ENCODE measurements at regions not wholly inside any gene's neighbourhood (a gene's known extent, or its start where the extent isn't known, plus 50 kb on each side); places are given as distances from the start of the nearest gene placed in this dataset.
"Not testable (repeated sequence)": the region's sequence is repeated elsewhere in the genome, so short reads cannot be mapped to it uniquely, and the experiment has no call there.

- no peak overlapping the region for H3K4me3 Mint-ChIP-seq
- H3K27me3 Mint-ChIP-seq, result peaks cover 2% of the 10 kb centered on the region
- H3K36me3 Mint-ChIP-seq, result no peaks in the 10 kb centered on the region
- H3K4me1 Mint-ChIP-seq, result no peaks in the 10 kb centered on the region
- H3K27ac Mint-ChIP-seq, result no peak overlapping the region
- H3K9me3 Mint-ChIP-seq, result no peaks in the 10 kb centered on the region
Measured at GRCh38 chr2:48070415-48070814, 164.1 kb upstream of the FBXO11 start.

- Mint-ChIP-seq H3K27me3 (peaks cover 2% of the 10 kb centered on the region), H3K27ac (no peak overlapping the region), H3K4me1 (no peaks in the 10 kb centered on the region), H3K36me3 (no peaks in the 10 kb centered on the region), H3K4me3 (no peak overlapping the region), H3K9me3 (no peaks in the 10 kb centered on the region)
Measured at GRCh38 chr2:48072583-48072982, 166.3 kb upstream of the FBXO11 start.

- Mint-ChIP-seq H3K27ac (no peak overlapping the region), H3K27me3 (peaks cover 2% of the 10 kb centered on the region), H3K4me1 (no peaks in the 10 kb centered on the region), H3K9me3 (no peaks in the 10 kb centered on the region), H3K4me3 (no peak overlapping the region), H3K36me3 (no peaks in the 10 kb centered on the region)
Measured at GRCh38 chr2:48075631-48076030, 169.3 kb upstream of the FBXO11 start.

DNA sequence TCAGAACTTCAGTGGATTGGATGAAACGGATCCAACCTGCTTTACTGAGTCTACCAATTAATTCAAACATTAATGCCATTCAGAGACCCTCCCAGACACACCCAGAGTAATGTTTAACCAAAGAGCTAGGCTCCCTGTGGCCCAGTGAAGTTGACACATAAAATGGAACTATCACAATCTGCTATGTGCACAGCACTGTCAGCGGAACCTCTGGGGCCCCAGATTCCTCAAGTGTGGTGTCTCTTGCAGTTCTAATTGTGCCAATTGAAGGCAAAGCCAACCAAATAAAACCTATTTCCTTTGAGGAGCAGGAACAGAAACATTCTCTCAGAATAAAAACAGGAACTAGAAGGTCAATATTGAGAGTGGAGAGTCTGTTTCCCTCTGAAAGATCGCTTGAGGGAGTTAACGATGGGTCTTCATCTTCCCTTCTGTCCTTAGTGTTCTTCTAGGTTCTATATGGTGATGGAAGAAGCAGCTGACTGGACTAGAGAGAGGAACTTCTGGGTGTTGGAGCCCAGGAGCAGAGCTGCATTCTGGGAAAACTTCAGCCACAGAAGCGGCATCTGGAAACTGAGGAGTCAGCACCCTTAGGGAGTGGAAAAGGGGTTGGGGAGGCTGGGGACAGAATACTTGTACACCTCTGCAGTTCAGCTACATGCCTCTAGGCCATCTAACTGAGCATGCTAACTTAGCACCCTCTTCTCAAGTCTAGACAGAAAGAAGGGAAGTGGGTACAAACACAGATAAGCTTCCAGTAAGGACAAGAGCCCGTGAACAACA, 174.4 kb upstream of the FBXO11 start:
- H3K4me3 Mint-ChIP-seq, result no peak overlapping the region
- H3K4me1 Mint-ChIP-seq, result no peaks in the 10 kb centered on the region
- no peaks in the 10 kb centered on the region for H3K36me3 Mint-ChIP-seq
- H3K27ac Mint-ChIP-seq, result no peak overlapping the region
- H3K27me3 Mint-ChIP-seq, result no peaks in the 10 kb centered on the region
- H3K9me3 Mint-ChIP-seq, result no peaks in the 10 kb centered on the region

GRCh38 chr2:48081317-48081628, 175.0 kb upstream of the FBXO11 start:
- Mint-ChIP-seq H3K4me1 (no peaks in the 10 kb centered on the region), H3K9me3 (no peaks in the 10 kb centered on the region), H3K27me3 (no peaks in the 10 kb centered on the region), H3K27ac (no peak overlapping the region), H3K36me3 (no peaks in the 10 kb centered on the region), H3K4me3 (no peak overlapping the region)

GRCh38 chr2:48085888-48086287, 179.6 kb upstream of the FBXO11 start:
- Mint-ChIP-seq H3K9me3 (no peaks in the 10 kb centered on the region), H3K36me3 (no peaks in the 10 kb centered on the region), H3K4me1 (no peaks in the 10 kb centered on the region), H3K4me3 (no peak overlapping the region), H3K27ac (no peak overlapping the region), H3K27me3 (no peaks in the 10 kb centered on the region)

- H3K4me1 Mint-ChIP-seq, result no peaks in the 10 kb centered on the region
- no peaks in the 10 kb centered on the region for H3K36me3 Mint-ChIP-seq
- no peaks in the 10 kb centered on the region for H3K9me3 Mint-ChIP-seq
- H3K4me3 Mint-ChIP-seq, result no peak overlapping the region
- H3K27ac Mint-ChIP-seq, result no peak overlapping the region
- H3K27me3 Mint-ChIP-seq, result peaks cover 3% of the 10 kb centered on the region
Measured at GRCh38 chr2:48088994-48089393, 182.7 kb upstream of the FBXO11 start.

DNA sequence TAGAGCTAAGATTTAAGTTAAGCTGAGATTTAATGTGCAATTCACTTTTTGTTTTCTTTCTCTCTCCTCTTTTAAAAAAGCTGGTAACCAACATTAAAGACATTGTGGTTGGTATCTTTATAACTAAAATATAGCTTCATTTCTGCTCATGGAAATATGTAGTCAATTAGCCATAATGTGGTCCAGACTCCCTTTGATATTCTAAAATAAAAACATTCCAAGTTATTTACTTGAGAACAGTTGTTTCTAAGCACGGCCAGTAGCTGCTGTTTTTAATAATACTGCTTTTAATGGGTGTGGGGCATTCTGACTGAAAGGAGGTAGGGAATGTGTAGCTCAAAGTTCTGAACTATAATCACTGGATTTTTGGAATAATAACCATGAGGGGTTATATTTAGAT, 183.3 kb upstream of the FBXO11 start:
- Mint-ChIP-seq H3K27me3 (peaks cover 3% of the 10 kb centered on the region), H3K36me3 (no peaks in the 10 kb centered on the region)

GRCh38 chr2:48092846-48093803, 186.8 kb upstream of the FBXO11 start:
- H3K27me3 Mint-ChIP-seq, result peaks cover 7% of the 10 kb centered on the region
- no peaks in the 10 kb centered on the region for H3K36me3 Mint-ChIP-seq
- no peak overlapping the region for H3K4me3 Mint-ChIP-seq
- H3K9me3 Mint-ChIP-seq, result no peaks in the 10 kb centered on the region
- H3K27ac Mint-ChIP-seq, result no peak overlapping the region
- no peaks in the 10 kb centered on the region for H3K4me1 Mint-ChIP-seq

More for the DNA sequence above, 183.3 kb upstream of the FBXO11 start:
- Mint-ChIP-seq H3K27ac (peak overlapping the region; percentile 5), H3K4me1 (no peaks in the 10 kb centered on the region), H3K9me3 (no peaks in the 10 kb centered on the region), H3K4me3 (no peak overlapping the region)

- H3K4me1 Mint-ChIP-seq, H3K27me3 Mint-ChIP-seq, H3K4me3 Mint-ChIP-seq, H3K9me3 Mint-ChIP-seq, H3K36me3 Mint-ChIP-seq, H3K27ac Mint-ChIP-seq: not testable (repeated sequence)
Measured at GRCh38 chr2:48096765-48097164, 190.5 kb upstream of the FBXO11 start.

DNA sequence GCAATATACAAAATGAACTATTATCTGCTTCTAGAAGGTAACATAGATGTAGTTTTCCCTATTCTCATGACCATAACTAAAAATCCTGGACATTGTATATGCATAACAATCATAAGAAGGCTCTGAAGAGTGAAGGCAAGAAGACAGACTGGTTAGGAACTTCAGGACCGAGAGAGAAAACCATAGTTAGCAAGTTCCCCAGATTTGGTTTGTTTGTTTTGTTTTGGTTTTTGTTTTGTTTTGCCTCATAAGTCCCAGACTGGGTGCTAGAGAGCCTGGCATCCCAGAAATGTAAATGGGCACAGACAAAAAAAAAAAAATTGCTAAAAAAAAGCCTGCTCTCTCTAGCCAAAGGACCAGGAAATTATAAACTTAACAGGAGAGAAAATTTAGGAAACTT, 192.2 kb upstream of the FBXO11 start:
- H3K36me3 Mint-ChIP-seq, result peaks cover 8% of the 10 kb centered on the region
- peaks cover 7% of the 10 kb centered on the region for H3K27me3 Mint-ChIP-seq
- H3K9me3 Mint-ChIP-seq, result peaks cover 7% of the 10 kb centered on the region
- no peak overlapping the region for H3K27ac Mint-ChIP-seq
- H3K4me1 Mint-ChIP-seq, result no peaks in the 10 kb centered on the region
- no peak overlapping the region for H3K4me3 Mint-ChIP-seq

GRCh38 chr2:48104418-48104817, 198.1 kb upstream of the FBXO11 start:
- peaks cover 5% of the 10 kb centered on the region for H3K9me3 Mint-ChIP-seq
- H3K36me3 Mint-ChIP-seq, result peaks cover 7% of the 10 kb centered on the region
- H3K27ac Mint-ChIP-seq, result no peak overlapping the region
- H3K4me3 Mint-ChIP-seq, result no peak overlapping the region
- peaks cover 12% of the 10 kb centered on the region for H3K4me1 Mint-ChIP-seq
- H3K27me3 Mint-ChIP-seq, result peaks cover 3% of the 10 kb centered on the region

DNA sequence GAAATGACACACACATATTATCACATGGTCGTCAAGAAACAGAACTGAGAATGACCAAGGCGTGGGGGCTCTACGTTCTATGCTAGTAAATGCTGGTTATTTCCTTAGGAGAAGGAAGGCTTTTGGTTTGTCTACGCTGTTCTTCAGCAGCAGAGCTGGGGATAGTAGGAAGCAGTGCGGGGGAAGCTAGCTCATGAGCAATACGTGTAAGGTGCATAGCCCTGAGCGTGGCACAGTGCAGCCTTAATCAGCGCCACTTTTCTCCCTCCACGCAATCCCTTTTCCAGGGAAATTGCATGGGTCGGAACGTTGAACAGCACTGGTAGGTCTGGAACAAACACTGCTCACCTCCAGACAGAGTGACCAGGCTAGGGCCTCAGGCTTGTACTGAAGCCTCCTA, 199.6 kb upstream of the FBXO11 start:
- no peaks in the 10 kb centered on the region for H3K9me3 Mint-ChIP-seq
- peaks cover 15% of the 10 kb centered on the region for H3K4me1 Mint-ChIP-seq
- H3K27ac Mint-ChIP-seq, result no peak overlapping the region
- peak overlapping the region; percentile 60 for H3K4me3 Mint-ChIP-seq
- peaks cover 2% of the 10 kb centered on the region for H3K36me3 Mint-ChIP-seq
- H3K27me3 Mint-ChIP-seq, result peaks cover 2% of the 10 kb centered on the region

- H3K36me3 Mint-ChIP-seq, result no peaks in the 10 kb centered on the region
- peaks cover 26% of the 10 kb centered on the region for H3K4me1 Mint-ChIP-seq
- H3K27me3 Mint-ChIP-seq, result no peaks in the 10 kb centered on the region
- no peak overlapping the region for H3K27ac Mint-ChIP-seq
- H3K4me3 Mint-ChIP-seq, result peak overlapping the region; percentile 23
- no peaks in the 10 kb centered on the region for H3K9me3 Mint-ChIP-seq
Measured at GRCh38 chr2:48107326-48107925, 201.1 kb upstream of the FBXO11 start.

- Mint-ChIP-seq H3K4me3 (no peak overlapping the region), H3K36me3 (no peaks in the 10 kb centered on the region), H3K4me1 (peaks cover 31% of the 10 kb centered on the region), H3K27me3 (no peaks in the 10 kb centered on the region), H3K9me3 (no peaks in the 10 kb centered on the region), H3K27ac (no peak overlapping the region)
Measured at GRCh38 chr2:48108455-48108854, 202.2 kb upstream of the FBXO11 start.

All from activated naive CD4-positive, alpha-beta T cell treated with anti-CD3 and anti-CD28 coated beads, Interleukin-2, amount 50 U/mL, for 24 hours (primary cell).